ENCODE measurements at regions not wholly inside any gene's neighbourhood (a gene's known extent, or its start where the extent isn't known, plus 50 kb on each side); places are given as distances from the start of the nearest gene placed in this dataset.

GRCh38 chr2:120604767-120605166 is 130.9 kb upstream of the GLI2 start:
- no peak for TF ChIP-seq CTCF (IDR thresholded peaks at IDR 0.05)
- DNase-seq (peak; percentile 25), ATAC-seq (no peak)
- Histone ChIP-seq H3K27me3 (ENCODE audit: low read depth) (no peaks in the 10 kb centered on the region), H3K4me3 (no peak overlapping the region), H3K9me3 (no peaks in the 10 kb centered on the region), H3K4me1 (no peaks in the 10 kb centered on the region), H3K36me3 (no peaks in the 10 kb centered on the region), H3K27ac (no peak overlapping the region)
- intact Hi-C loops (cut with DNase I): no loop called here

GRCh38 chr2:120605231-120605935 is 130.3 kb upstream of the GLI2 start:
- intact Hi-C loops (cut with DNase I): no loop called here
- H3K4me1 ChIP-seq: no peaks in the 10 kb centered on the region
- no peaks in the 10 kb centered on the region for H3K9me3 ChIP-seq
- DNase-seq (peak; percentile 64), ATAC-seq (peak; percentile 83 to 84)
- no peaks in the 10 kb centered on the region for H3K36me3 ChIP-seq
- H3K4me3 ChIP-seq: no peak overlapping the region
- TF ChIP-seq CTCF (IDR thresholded peaks at IDR 0.05): no peak
- no peaks in the 10 kb centered on the region for H3K27me3 ChIP-seq (ENCODE audit: low read depth)
- H3K27ac ChIP-seq: no peak overlapping the region

GRCh38 chr2:120606280-120606679 is 129.4 kb upstream of the GLI2 start:
- DNase-seq (peak; percentile 36), ATAC-seq (no peak)
- H3K36me3 ChIP-seq: no peaks in the 10 kb centered on the region
- no peak overlapping the region for H3K4me3 ChIP-seq
- no peaks in the 10 kb centered on the region for H3K9me3 ChIP-seq
- no peak for TF ChIP-seq CTCF (IDR thresholded peaks at IDR 0.05)
- H3K27ac ChIP-seq: no peak overlapping the region
- intact Hi-C loops (cut with DNase I): no loop called here
- no peaks in the 10 kb centered on the region for H3K4me1 ChIP-seq
- H3K27me3 ChIP-seq (ENCODE audit: low read depth): no peaks in the 10 kb centered on the region

- no peak for TF ChIP-seq CTCF (IDR thresholded peaks at IDR 0.05)
- DNase-seq: peak; percentile 36
- H3K4me1 ChIP-seq: no peaks in the 10 kb centered on the region
- H3K27me3 ChIP-seq (ENCODE audit: low read depth): no peaks in the 10 kb centered on the region
- no peaks in the 10 kb centered on the region for H3K36me3 ChIP-seq
- H3K27ac ChIP-seq: no peak overlapping the region
- no peaks in the 10 kb centered on the region for H3K9me3 ChIP-seq
- intact Hi-C loops (cut with DNase I): no loop called here
- no peak for ATAC-seq
- H3K4me3 ChIP-seq: no peak overlapping the region
Measured at GRCh38 chr2:120606931-120607330, 128.7 kb upstream of the GLI2 start.

GRCh38 chr2:120607506-120607905 is 128.2 kb upstream of the GLI2 start:
- ATAC-seq: no peak
- TF ChIP-seq CTCF (IDR thresholded peaks at IDR 0.05): no peak
- no peak overlapping the region for H3K4me3 ChIP-seq
- H3K4me1 ChIP-seq: no peaks in the 10 kb centered on the region
- peak; percentile 14 for DNase-seq
- no peak overlapping the region for H3K27ac ChIP-seq
- H3K9me3 ChIP-seq: no peaks in the 10 kb centered on the region
- no peaks in the 10 kb centered on the region for H3K27me3 ChIP-seq (ENCODE audit: low read depth)
- H3K36me3 ChIP-seq: no peaks in the 10 kb centered on the region
- intact Hi-C loops (cut with DNase I): no loop called here
